Neural progenitor cell (in vitro differentiated cells): ENCODE measurements at regions not wholly inside any gene's neighbourhood (a gene's known extent, or its start where the extent isn't known, plus 50 kb on each side); places are given as distances from the start of the nearest gene placed in this dataset.
"Not testable (repeated sequence)": the region's sequence is repeated elsewhere in the genome, so short reads cannot be mapped to it uniquely, and the experiment has no call there.

Experiments used
- DNase-seq: peaks from one replicate; pipeline ENCODE4 v3.0.0-alpha.2; 2016; ENCODE audit warnings: low spot score
- H2AFZ ChIP-seq: fragments of 200-600 bp; sonication (generic); replicated peaks from 2 replicates; pipeline ENCODE4 v1.6.1; 2016; ENCODE audit warnings: antibody characterized with exemption
- H3F3A ChIP-seq: fragments of 200-600 bp; sonication (generic); 2 replicates; pipeline ENCODE4 v1.6.1; 2016; ENCODE audit warnings: antibody characterized with exemption, low read depth
- H3K27ac ChIP-seq: fragments of 200-600 bp; sonication (generic); 2 replicates; pipeline ENCODE4 v1.5.1; 2016; ENCODE audit warnings: mild to moderate bottlenecking
- H3K27me3 ChIP-seq: fragments of 200-600 bp; sonication (generic); 2 replicates; pipeline ENCODE4 v1.6.1; 2016; ENCODE audit warnings: mild to moderate bottlenecking, moderate library complexity
- H3K36me3 ChIP-seq: fragments of 200-600 bp; sonication (generic); 2 replicates; pipeline ENCODE4 v1.5.1; 2016
- H3K4me1 ChIP-seq: fragments of 200-600 bp; sonication (generic); 2 replicates; pipeline ENCODE4 v1.6.1; 2016; ENCODE audit warnings: mixed run types
- H3K4me2 ChIP-seq: fragments of 200-600 bp; sonication (generic); 2 replicates; pipeline ENCODE4 v1.6.1; 2016
- H3K4me3 ChIP-seq: fragments of 200-600 bp; sonication (generic); 2 replicates; pipeline ENCODE4 v1.5.1; 2016
- H3K79me2 ChIP-seq: fragments of 200-600 bp; sonication (generic); 2 replicates; pipeline ENCODE4 v1.6.1; 2016; ENCODE audit warnings: low read depth
- H3K9ac ChIP-seq: fragments of 200-600 bp; sonication (generic); 2 replicates; pipeline ENCODE4 v1.6.1; 2016
- H3K9me3 ChIP-seq: fragments of 200-600 bp; sonication (generic); 2 replicates; pipeline ENCODE4 v1.5.1; 2016; ENCODE audit warnings: low read depth
- H4K20me1 ChIP-seq: fragments of 200-600 bp; sonication (generic); 2 replicates; pipeline ENCODE4 v1.6.1; 2016; ENCODE audit warnings: low read depth
- H3K27ac Mint-ChIP-seq: 3 replicates; pipeline ENCODE4 v1.8.0; 2021; ENCODE audit warnings: mixed read lengths
- H3K27me3 Mint-ChIP-seq: 2 replicates; pipeline ENCODE4 v1.8.0; 2022; ENCODE audit warnings: low read depth, mild to moderate bottlenecking, inconsistent platforms, moderate library complexity, mixed read lengths; ENCODE audit not compliant: insufficient read depth
- H3K36me3 Mint-ChIP-seq: 3 replicates; pipeline ENCODE4 v1.8.0; 2021; ENCODE audit warnings: mixed read lengths
- H3K4me1 Mint-ChIP-seq: 3 replicates; pipeline ENCODE4 v1.8.0; 2021; ENCODE audit warnings: mixed read lengths
- H3K4me3 Mint-ChIP-seq: 3 replicates; pipeline ENCODE4 v1.8.0; 2021; ENCODE audit warnings: mild to moderate bottlenecking, moderate library complexity, mixed read lengths
- H3K9me3 Mint-ChIP-seq: 3 replicates; pipeline ENCODE4 v1.8.0; 2020; ENCODE audit warnings: mixed read lengths
- EZH2 ChIP-seq: fragments of 200-600 bp; sonication (generic); IDR thresholded peaks from 2 replicates; pipeline ENCODE4 v1.6.1; 2017; ENCODE audit warnings: antibody characterized with exemption, mild to moderate bottlenecking, moderate library complexity
- EZH2phosphoT487 ChIP-seq: fragments of 200-600 bp; sonication (generic); IDR thresholded peaks from 2 replicates; pipeline ENCODE4 v1.6.1; 2017; ENCODE audit warnings: antibody characterized with exemption
- TF ChIP-seq, protein P1 (sequence below): fragments of 200-600 bp; sonication (generic); IDR thresholded peaks from 2 replicates; pipeline ENCODE4 v1.5.1; 2017; ENCODE audit warnings: antibody characterized with exemption, mild to moderate bottlenecking

DNA sequence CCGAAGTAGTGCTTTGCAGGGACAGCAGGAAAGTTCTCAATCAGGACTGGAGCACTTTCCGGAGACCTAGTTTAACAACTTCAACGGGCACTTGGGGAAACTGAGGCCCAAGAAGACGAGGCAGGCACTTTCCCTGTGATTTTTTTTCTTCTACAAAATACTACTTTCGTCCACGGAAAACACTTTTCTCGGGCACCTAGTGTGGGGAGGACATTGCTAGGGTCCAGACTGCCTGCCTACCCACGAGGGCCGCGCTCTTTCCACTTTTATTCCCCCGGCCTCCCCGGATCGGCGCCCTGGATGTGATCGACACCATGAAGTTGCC lies 125.4 kb upstream of the CXorf66 start:
- DNase-seq: no peak
- Mint-ChIP-seq H3K9me3 (peaks cover 3% of the 10 kb centered on the region), H3K4me1 (peaks cover 38% of the 10 kb centered on the region), H3K36me3 (no peaks in the 10 kb centered on the region), H3K27ac (no peak overlapping the region), H3K4me3 (peak overlapping the region; percentile 75), H3K27me3 (peaks cover under 1% of the 10 kb centered on the region)
- peaks cover 30% of the 10 kb centered on the region for H3K4me1 ChIP-seq
- no peak overlapping the region for H2AFZ ChIP-seq
- no peaks in the 10 kb centered on the region for H4K20me1 ChIP-seq
- H3K27ac ChIP-seq: no peak overlapping the region
- no peaks in the 10 kb centered on the region for H3F3A ChIP-seq
- peak overlapping the region; percentile 74 for H3K4me2 ChIP-seq
- H3K4me3 ChIP-seq: peak overlapping the region; percentile 47
- no peaks in the 10 kb centered on the region for H3K79me2 ChIP-seq
- no peaks in the 10 kb centered on the region for H3K36me3 ChIP-seq
- H3K9me3 ChIP-seq: no peaks in the 10 kb centered on the region
- H3K9ac ChIP-seq: no peak overlapping the region
- H3K27me3 ChIP-seq: no peaks in the 10 kb centered on the region
- TF ChIP-seq, protein P1, sequence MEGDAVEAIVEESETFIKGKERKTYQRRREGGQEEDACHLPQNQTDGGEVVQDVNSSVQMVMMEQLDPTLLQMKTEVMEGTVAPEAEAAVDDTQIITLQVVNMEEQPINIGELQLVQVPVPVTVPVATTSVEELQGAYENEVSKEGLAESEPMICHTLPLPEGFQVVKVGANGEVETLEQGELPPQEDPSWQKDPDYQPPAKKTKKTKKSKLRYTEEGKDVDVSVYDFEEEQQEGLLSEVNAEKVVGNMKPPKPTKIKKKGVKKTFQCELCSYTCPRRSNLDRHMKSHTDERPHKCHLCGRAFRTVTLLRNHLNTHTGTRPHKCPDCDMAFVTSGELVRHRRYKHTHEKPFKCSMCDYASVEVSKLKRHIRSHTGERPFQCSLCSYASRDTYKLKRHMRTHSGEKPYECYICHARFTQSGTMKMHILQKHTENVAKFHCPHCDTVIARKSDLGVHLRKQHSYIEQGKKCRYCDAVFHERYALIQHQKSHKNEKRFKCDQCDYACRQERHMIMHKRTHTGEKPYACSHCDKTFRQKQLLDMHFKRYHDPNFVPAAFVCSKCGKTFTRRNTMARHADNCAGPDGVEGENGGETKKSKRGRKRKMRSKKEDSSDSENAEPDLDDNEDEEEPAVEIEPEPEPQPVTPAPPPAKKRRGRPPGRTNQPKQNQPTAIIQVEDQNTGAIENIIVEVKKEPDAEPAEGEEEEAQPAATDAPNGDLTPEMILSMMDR: no peak
- TF ChIP-seq EZH2 (no peak), EZH2phosphoT487 (no peak)

DNA sequence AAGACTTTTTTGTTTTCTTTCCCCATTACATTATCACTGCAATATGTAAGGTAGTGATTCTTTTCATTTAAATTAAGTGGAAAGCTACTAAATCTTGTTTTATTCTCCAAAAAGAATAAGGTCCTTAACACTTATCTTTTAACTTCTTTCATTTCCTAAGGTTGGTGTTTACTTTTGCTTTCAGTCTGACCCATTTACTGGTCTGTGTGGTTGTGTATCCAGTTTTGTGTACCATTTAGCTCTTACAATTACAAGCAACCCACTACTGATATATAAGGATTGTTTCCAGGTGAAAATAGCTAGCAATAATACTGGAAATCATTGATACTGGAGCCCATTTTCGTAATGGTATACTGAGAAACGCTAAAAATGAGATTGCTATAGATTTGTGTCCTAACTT lies 123.1 kb upstream of the CXorf66 start:
- peaks cover 38% of the 10 kb centered on the region for H3K4me1 Mint-ChIP-seq

DNA sequence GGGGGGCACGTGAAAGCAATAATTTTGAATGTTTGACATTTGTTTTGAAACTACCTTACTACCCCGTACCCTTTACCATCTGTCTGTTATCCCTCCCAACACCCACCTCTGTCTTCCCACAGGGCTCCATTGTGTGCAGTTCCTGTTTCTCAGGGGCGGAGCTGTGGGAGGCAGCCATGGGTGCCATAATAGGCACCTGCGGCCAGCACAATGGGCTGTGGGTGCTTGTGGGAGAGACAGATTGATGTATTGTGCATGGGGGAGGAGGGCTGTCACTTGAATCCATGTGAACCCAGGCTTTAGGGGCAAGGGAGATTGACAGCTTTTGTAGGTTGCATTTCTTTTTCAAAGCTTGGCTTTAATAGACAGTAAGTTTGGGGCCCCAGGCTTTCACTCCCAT lies 122.6 kb upstream of the CXorf66 start:
- Histone ChIP-seq H3K79me2 (no peaks in the 10 kb centered on the region), H3K4me1 (peaks cover 30% of the 10 kb centered on the region), H3K27me3 (no peaks in the 10 kb centered on the region), H3K9me3 (no peaks in the 10 kb centered on the region), H3K9ac (no peak overlapping the region), H3K36me3 (no peaks in the 10 kb centered on the region), H3K27ac (no peak overlapping the region), H4K20me1 (no peaks in the 10 kb centered on the region), H2AFZ (no peak overlapping the region), H3K4me2 (peak overlapping the region; percentile 24), H3K4me3 (no peak overlapping the region), H3F3A (no peaks in the 10 kb centered on the region)
- Mint-ChIP-seq H3K27me3 (no peaks in the 10 kb centered on the region), H3K27ac (peak overlapping the region; percentile 38), H3K9me3 (peaks cover 3% of the 10 kb centered on the region), H3K36me3 (no peaks in the 10 kb centered on the region), H3K4me1 (peaks cover 38% of the 10 kb centered on the region), H3K4me3 (no peak overlapping the region)
- no peak for TF ChIP-seq EZH2phosphoT487
- TF ChIP-seq, protein P1: no peak
- TF ChIP-seq EZH2: no peak
- peak; percentile 54 for DNase-seq

More for the DNA sequence above, 123.1 kb upstream of the CXorf66 start:
- Histone ChIP-seq H4K20me1 (no peaks in the 10 kb centered on the region), H3K4me3 (no peak overlapping the region), H3K27ac (no peak overlapping the region), H3K4me2 (peak overlapping the region; percentile 24), H2AFZ (no peak overlapping the region), H3K79me2 (no peaks in the 10 kb centered on the region), H3K9ac (no peak overlapping the region), H3K9me3 (no peaks in the 10 kb centered on the region), H3K27me3 (no peaks in the 10 kb centered on the region), H3K4me1 (peaks cover 30% of the 10 kb centered on the region), H3K36me3 (no peaks in the 10 kb centered on the region), H3F3A (no peaks in the 10 kb centered on the region)
- Mint-ChIP-seq H3K27me3 (no peaks in the 10 kb centered on the region), H3K36me3 (no peaks in the 10 kb centered on the region), H3K9me3 (peaks cover 3% of the 10 kb centered on the region), H3K27ac (no peak overlapping the region), H3K4me3 (no peak overlapping the region)
- TF ChIP-seq EZH2: no peak
- TF ChIP-seq, protein P1: no peak
- no peak for TF ChIP-seq EZH2phosphoT487
- no peak for DNase-seq

DNA sequence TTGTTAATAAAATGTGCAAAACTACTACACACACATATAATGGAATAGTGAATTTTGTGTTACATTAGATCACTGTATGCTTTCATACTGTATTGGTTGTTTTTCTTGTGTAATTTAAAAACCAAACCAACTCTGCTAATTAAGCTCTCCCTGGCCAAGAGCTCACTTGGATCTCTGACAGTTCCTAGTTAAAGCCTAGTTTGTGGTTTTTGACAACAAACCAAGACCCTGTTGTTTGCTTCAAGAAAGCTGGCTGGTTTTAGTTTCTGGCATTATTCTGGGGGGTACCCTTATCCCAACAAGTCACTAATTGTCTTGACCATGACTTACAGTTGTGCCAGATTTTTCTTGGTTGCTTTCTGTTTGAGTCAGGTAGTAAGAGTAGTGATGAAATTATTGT lies 121.4 kb upstream of the CXorf66 start:
- H3K4me1 Mint-ChIP-seq: peaks cover 34% of the 10 kb centered on the region
- Histone ChIP-seq H3K4me1 (peaks cover 30% of the 10 kb centered on the region), H3K79me2 (no peaks in the 10 kb centered on the region), H2AFZ (no peak overlapping the region), H3K4me2 (no peak overlapping the region), H3K9me3 (no peaks in the 10 kb centered on the region), H3K36me3 (no peaks in the 10 kb centered on the region), H4K20me1 (no peaks in the 10 kb centered on the region), H3K27ac (no peak overlapping the region), H3K4me3 (no peak overlapping the region), H3K9ac (no peak overlapping the region), H3K27me3 (no peaks in the 10 kb centered on the region), H3F3A (no peaks in the 10 kb centered on the region)
- TF ChIP-seq EZH2 (no peak), EZH2phosphoT487 (no peak)
- TF ChIP-seq, protein P1: no peak
- H3K9me3 Mint-ChIP-seq: no peaks in the 10 kb centered on the region
- no peaks in the 10 kb centered on the region for H3K36me3 Mint-ChIP-seq
- no peak overlapping the region for H3K4me3 Mint-ChIP-seq
- no peaks in the 10 kb centered on the region for H3K27me3 Mint-ChIP-seq
- H3K27ac Mint-ChIP-seq: no peak overlapping the region
- no peak for DNase-seq

DNA sequence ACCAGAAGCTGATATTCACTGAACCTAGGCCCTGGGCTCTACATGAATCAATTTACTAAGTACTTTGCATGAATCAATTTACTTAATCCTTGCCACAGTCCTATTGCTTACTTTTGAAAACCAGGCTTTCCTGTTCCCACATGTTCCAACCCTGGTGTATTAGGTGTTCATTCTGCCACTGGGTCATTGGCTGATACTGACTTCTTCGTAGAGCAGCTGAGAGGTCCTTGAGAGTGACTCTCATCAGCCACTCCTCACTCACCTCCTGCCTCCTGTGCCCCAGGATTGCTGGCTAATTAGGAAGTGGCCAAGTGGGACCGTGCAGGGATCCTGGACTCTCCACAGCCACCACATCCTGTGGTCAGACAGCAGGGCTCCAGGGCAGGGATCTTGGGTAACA lies 109.5 kb upstream of the CXorf66 start:
- H3K27me3 Mint-ChIP-seq, H3F3A ChIP-seq, H2AFZ ChIP-seq, H3K4me1 ChIP-seq, H3K4me3 Mint-ChIP-seq, H3K36me3 Mint-ChIP-seq, H3K36me3 ChIP-seq, H3K4me2 ChIP-seq, H3K4me1 Mint-ChIP-seq, H3K27me3 ChIP-seq, H3K4me3 ChIP-seq, DNase-seq, H3K79me2 ChIP-seq, H4K20me1 ChIP-seq, H3K9me3 ChIP-seq, H3K27ac ChIP-seq, H3K9ac ChIP-seq, H3K27ac Mint-ChIP-seq, H3K9me3 Mint-ChIP-seq: not testable (repeated sequence)
